BE2C (cell line): ENCODE measurements at regions not wholly inside any gene's neighbourhood (a gene's known extent, or its start where the extent isn't known, plus 50 kb on each side); places are given as distances from the start of the nearest gene placed in this dataset.

ENCODE experiments used
- DNase-seq: peaks from one replicate; pipeline ENCODE4 v3.0.0-alpha.2; 2020
- H3K27me3 ChIP-seq: fragments of 250-450 bp; sonication (Bioruptor Pico); 2 replicates; pipeline ENCODE4 v1.5.1; 2020; ENCODE audit warnings: mild to moderate bottlenecking
- H3K36me3 ChIP-seq: fragments of 250-450 bp; sonication (Bioruptor Pico); 2 replicates; pipeline ENCODE4 v1.5.1; 2020; ENCODE audit warnings: mild to moderate bottlenecking
- H3K4me1 ChIP-seq: fragments of 250-450 bp; sonication (Bioruptor Pico); 2 replicates; pipeline ENCODE4 v1.5.1; 2020
- H3K4me3 ChIP-seq: 2 replicates; pipeline ENCODE4 v1.5.1; 2011; ENCODE audit warnings: low read depth, low read length
- H3K9me3 ChIP-seq: fragments of 250-450 bp; sonication (Bioruptor Pico); 2 replicates; pipeline ENCODE4 v1.5.1; 2020
- TF ChIP-seq, protein P1 (sequence below): IDR thresholded peaks from 2 replicates; pipeline ENCODE4 v1.5.1; 2012; ENCODE audit warnings: mild to moderate bottlenecking, low read depth, low read length

DNA sequence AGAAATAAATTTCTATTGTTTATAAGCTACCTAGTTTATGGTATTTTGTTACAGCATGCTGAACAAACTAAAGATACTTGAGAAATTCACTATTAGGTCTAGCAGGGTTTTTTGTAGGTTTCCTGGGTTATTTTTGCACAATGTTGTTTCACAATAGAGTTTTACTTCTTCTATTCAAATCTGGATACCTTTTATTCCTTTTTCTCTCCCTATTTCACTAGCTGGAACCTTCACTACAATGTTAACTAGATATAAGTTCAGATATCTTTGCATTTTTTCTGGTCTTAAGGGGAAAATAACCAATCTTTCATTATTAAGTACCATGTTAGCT lies 237.7 kb upstream of the CITED2 start:
- TF ChIP-seq, protein P1, sequence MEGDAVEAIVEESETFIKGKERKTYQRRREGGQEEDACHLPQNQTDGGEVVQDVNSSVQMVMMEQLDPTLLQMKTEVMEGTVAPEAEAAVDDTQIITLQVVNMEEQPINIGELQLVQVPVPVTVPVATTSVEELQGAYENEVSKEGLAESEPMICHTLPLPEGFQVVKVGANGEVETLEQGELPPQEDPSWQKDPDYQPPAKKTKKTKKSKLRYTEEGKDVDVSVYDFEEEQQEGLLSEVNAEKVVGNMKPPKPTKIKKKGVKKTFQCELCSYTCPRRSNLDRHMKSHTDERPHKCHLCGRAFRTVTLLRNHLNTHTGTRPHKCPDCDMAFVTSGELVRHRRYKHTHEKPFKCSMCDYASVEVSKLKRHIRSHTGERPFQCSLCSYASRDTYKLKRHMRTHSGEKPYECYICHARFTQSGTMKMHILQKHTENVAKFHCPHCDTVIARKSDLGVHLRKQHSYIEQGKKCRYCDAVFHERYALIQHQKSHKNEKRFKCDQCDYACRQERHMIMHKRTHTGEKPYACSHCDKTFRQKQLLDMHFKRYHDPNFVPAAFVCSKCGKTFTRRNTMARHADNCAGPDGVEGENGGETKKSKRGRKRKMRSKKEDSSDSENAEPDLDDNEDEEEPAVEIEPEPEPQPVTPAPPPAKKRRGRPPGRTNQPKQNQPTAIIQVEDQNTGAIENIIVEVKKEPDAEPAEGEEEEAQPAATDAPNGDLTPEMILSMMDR, result no peak
- Histone ChIP-seq H3K9me3 (no peaks in the 10 kb centered on the region), H3K27me3 (no peaks in the 10 kb centered on the region), H3K4me3 (no peak overlapping the region), H3K36me3 (no peaks in the 10 kb centered on the region), H3K4me1 (no peaks in the 10 kb centered on the region)
- no peak for DNase-seq

DNA sequence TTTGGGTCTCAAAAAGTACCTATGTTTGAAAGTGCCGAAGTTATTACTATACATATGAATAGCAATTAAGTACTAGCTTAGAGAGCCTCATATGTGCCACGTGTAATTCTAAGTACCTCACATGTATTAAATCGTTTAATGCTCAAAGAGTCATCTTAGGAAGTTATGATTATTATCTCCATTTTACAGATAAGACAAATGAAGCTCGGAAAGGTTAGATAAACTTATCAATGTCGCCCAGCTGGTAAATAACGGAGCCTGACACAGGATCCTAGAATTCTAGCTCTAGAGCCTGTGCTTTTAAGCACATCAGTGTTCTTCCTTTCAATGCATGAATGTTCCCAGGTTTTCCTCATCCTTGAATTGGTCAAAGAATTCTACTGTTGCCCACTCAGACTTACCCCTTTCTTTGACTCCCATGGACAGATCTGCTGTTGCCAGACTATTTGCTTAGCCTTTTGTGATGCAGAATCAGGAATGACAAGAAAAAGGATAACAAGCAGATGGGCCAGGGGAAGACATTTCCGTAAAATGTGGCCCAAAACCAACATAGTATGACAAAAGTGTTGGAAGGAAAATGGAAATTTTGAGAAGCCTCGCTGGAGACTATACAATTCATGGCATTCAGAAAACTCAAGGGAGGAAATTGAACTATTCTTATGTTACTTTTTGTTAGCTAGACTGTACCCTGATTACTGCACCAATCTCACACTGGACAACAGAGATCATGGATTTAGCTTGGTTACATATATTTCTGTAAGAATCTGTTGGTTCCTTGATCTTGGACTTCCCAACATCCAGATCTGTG lies 237.1 kb upstream of the CITED2 start:
- H3K36me3 ChIP-seq, result no peaks in the 10 kb centered on the region
- H3K27me3 ChIP-seq, result no peaks in the 10 kb centered on the region
- no peaks in the 10 kb centered on the region for H3K9me3 ChIP-seq
- no peak for DNase-seq
- no peak overlapping the region for H3K4me3 ChIP-seq
- TF ChIP-seq, protein P1, result no peak
- H3K4me1 ChIP-seq, result no peaks in the 10 kb centered on the region

DNA sequence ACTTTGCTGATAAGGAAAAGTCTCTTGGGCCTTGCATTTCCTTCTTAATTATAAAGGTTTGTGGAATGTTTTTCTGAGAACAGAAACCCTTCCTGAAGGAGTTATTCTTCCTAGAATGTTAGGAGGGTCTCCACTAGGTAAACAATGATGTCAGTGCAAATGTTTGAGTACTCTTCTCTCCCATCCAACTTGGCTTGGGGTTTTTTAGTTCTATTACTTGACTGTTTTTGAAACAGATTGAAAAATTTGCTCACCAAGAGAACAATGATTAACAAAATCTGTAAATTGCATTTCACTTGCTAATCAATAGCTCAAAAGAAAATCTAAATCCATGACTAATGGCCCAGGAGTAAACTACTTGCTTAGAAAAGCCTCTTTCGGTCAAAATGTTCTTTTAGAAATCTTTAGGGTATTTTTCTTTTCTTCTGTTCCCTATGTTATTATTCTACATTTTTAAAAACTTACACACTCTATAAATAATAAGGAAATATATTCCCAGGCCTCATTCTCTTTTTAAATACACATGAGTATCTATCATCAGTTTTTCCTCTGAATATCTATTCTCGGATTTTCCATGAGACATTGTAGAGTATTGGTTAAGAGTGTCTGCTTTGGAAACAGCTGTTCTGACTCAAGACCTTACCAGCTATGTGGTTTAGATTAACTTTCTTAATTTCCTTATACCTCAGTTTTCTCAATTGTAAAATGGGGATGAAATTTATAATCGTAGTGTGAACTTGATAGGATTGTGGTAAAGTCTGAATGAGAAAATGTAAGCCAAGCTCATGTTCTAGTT lies 234.2 kb upstream of the CITED2 start:
- DNase-seq, result no peak
- Histone ChIP-seq H3K4me3 (no peak overlapping the region), H3K4me1 (no peaks in the 10 kb centered on the region), H3K9me3 (no peaks in the 10 kb centered on the region), H3K27me3 (no peaks in the 10 kb centered on the region), H3K36me3 (no peaks in the 10 kb centered on the region)
- TF ChIP-seq, protein P1, result no peak

DNA sequence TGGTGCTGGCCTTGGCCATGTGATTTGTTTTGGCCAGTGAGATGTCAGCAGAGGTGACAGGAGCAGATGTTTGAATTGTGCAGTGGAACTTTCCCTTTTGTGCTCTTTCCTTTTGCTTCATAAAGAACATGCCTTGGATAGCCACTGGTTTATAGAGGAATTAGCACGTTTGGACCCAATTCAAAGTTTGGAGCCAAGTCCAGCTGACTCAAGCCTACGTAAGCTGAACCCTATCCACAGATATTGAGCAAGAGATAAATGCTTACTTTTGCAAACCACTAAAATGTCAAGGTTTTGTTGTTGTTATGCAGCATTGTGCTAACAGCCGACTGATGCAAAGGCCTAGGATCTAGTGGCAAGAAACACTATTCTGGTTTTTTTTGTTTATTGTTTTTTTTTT lies 230.9 kb upstream of the CITED2 start:
- Histone ChIP-seq H3K36me3 (no peaks in the 10 kb centered on the region), H3K9me3 (no peaks in the 10 kb centered on the region), H3K4me3 (no peak overlapping the region), H3K27me3 (no peaks in the 10 kb centered on the region), H3K4me1 (no peaks in the 10 kb centered on the region)
- DNase-seq, result no peak
- TF ChIP-seq, protein P1, result no peak

DNA sequence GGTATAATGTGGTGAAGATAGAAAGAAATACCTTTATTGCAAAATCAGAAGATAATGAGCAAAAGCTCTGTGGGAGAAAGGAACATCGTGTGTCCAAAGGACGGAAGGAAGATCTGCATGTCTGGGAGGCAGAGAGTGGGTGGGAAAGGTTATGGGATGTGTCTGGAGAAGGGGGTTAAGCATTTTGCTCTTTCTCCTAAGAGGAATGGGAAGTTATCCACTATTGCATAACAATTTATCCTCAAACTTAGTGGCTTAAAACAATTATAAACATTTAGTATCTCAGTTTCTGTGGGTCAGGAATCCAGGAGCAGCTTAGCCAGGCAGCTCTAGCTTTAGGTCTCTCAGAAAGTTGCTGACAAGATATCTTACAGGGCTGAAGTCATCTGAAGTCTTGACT lies 229.1 kb upstream of the CITED2 start:
- DNase-seq, result no peak
- Histone ChIP-seq H3K9me3 (no peaks in the 10 kb centered on the region), H3K4me3 (no peak overlapping the region), H3K27me3 (no peaks in the 10 kb centered on the region), H3K36me3 (no peaks in the 10 kb centered on the region), H3K4me1 (no peaks in the 10 kb centered on the region)
- TF ChIP-seq, protein P1, result no peak

DNA sequence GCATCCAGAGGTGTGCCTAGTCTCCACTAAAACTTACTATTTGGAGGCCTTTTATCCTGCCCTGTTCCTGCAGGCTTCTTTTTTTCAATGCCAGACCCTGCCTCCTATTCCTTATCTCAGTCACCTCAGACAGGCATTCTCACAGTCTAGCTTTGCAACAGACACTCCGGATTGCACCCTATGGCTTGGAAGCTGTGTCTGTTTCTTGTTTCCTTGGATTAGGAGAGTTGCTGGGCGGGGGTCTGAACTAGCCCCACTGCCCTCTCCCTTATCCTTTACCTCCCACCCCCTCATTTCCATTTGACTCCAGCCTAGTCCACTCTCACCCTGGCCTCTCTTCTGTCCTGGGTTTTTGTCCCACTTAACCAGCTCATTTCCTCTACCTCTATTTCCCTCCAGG lies 228.1 kb upstream of the CITED2 start:
- Histone ChIP-seq H3K36me3 (no peaks in the 10 kb centered on the region), H3K4me1 (no peaks in the 10 kb centered on the region), H3K4me3 (no peak overlapping the region), H3K27me3 (no peaks in the 10 kb centered on the region), H3K9me3 (no peaks in the 10 kb centered on the region)
- TF ChIP-seq, protein P1, result no peak
- DNase-seq, result no peak
